22Rv1 (cell line): ENCODE measurements at regions not wholly inside any gene's neighbourhood (a gene's known extent, or its start where the extent isn't known, plus 50 kb on each side); places are given as distances from the start of the nearest gene placed in this dataset.

Experiments
- CTCF ChIP-seq: fragments of 450-650 bp; IDR thresholded peaks from 2 replicates; pipeline ENCODE4 v1.5.1; 2017; ENCODE audit warnings: mild to moderate bottlenecking
- ZFX ChIP-seq: fragments of 450-650 bp; IDR thresholded peaks from 2 replicates; pipeline ENCODE4 v1.6.1; 2017; ENCODE audit warnings: antibody characterized with exemption, borderline replicate concordance

- TF ChIP-seq CTCF (no peak), ZFX (no peak)
These were observed 65.3 kb upstream of the RIT2 start for GRCh38 chr18:43180814-43181213.
